Spleen (tissue), 7 donors: ENCODE measurements at regions not wholly inside any gene's neighbourhood (a gene's known extent, or its start where the extent isn't known, plus 50 kb on each side); places are given as distances from the start of the nearest gene placed in this dataset.

Source experiments
- POLR2A ChIP-seq, 3 donors: fragments of 450-650 bp; IDR thresholded peaks; one replicate each; pipeline ENCODE4 v1.5.1; 2017; ENCODE audit warnings: antibody characterized with exemption in 3 of 3, mild to moderate bottlenecking in 1 of 3
- POLR2AphosphoS5 ChIP-seq, 3 donors: sonication (generic); formaldehyde crosslinking; IDR thresholded peaks; one replicate each; pipeline ENCODE4 v1.5.1; 2017; ENCODE audit warnings: antibody characterized with exemption in 3 of 3
- TF ChIP-seq, protein P1 (sequence below), 11 experiments: fragments of 200-600 bp in 7 of 11; fragments of 450-650 bp in 4 of 11; sonication (generic) in 4 of 11; IDR thresholded peaks in 8 of 11; conservative IDR thresholded peaks in 3 of 11; 1 replicate in 7 of 11; 2 replicates in 4 of 11; pipeline versions ENCODE4 v1.4.0 to v1.8.0; 2016 to 2021; ENCODE audit warnings: antibody characterized with exemption in 11 of 11, inconsistent platforms in 4 of 11, mild to moderate bottlenecking in 1 of 11
- donor health status: DM: no; HTN: no; CAD: no; lungs with moderate emphysema.
- donor health status: DM: no; HTN: no; CAD: no.
- donor health status: DM: no; HTN: no; CAD: no.

DNA sequence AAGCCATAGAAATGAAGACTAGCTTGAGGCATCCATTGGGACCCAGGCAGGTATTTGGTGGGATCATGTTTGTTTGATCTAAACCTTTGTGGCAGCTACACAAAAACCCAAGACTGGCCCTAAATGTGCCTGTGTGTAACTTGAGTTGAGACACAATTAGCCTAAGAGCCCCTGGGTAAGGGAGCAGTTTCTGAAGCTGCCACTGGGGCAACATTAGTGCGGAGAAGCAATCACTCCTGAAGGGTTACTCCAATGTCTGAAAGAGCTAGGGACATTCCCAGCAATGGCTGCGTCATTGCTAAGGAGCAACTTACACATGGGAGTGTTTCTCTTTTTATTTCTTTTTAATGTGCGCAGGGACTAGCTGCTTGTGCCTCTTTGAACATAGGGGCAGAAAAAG is 67.9 kb upstream of the EEF1E1 start:
- TF ChIP-seq POLR2AphosphoS5 (IDR thresholded peaks at IDR 0.05) = no peak
- no peak for TF ChIP-seq POLR2A (IDR thresholded peaks at IDR 0.05)
- TF ChIP-seq, protein P1, sequence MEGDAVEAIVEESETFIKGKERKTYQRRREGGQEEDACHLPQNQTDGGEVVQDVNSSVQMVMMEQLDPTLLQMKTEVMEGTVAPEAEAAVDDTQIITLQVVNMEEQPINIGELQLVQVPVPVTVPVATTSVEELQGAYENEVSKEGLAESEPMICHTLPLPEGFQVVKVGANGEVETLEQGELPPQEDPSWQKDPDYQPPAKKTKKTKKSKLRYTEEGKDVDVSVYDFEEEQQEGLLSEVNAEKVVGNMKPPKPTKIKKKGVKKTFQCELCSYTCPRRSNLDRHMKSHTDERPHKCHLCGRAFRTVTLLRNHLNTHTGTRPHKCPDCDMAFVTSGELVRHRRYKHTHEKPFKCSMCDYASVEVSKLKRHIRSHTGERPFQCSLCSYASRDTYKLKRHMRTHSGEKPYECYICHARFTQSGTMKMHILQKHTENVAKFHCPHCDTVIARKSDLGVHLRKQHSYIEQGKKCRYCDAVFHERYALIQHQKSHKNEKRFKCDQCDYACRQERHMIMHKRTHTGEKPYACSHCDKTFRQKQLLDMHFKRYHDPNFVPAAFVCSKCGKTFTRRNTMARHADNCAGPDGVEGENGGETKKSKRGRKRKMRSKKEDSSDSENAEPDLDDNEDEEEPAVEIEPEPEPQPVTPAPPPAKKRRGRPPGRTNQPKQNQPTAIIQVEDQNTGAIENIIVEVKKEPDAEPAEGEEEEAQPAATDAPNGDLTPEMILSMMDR (IDR thresholded peaks at IDR 0.05 in 8 of 11, conservative IDR thresholded peaks at IDR 0.05 in 3 of 11) = no peak
